ENCODE measurements at regions not wholly inside any gene's neighbourhood (a gene's known extent, or its start where the extent isn't known, plus 50 kb on each side); places are given as distances from the start of the nearest gene placed in this dataset.

GRCh38 chr18:22254088-22254487 is 84.7 kb downstream of the GATA6 start:
- TF ChIP-seq POLR2A (IDR thresholded peaks at IDR 0.05): no peak
- no peak for TF ChIP-seq CTCF (IDR thresholded peaks at IDR 0.05)

Measured in right lobe of liver (tissue), 4 donors.